ENCODE measurements at regions not wholly inside any gene's neighbourhood (a gene's known extent, or its start where the extent isn't known, plus 50 kb on each side); places are given as distances from the start of the nearest gene placed in this dataset.

GRCh38 chr12:25326326-25326725 is 75.6 kb upstream of the KRAS start:
- TF ChIP-seq ASH1L (IDR thresholded peaks at IDR 0.05; ENCODE audit: borderline replicate concordance, low read depth, partially characterized antibody) (no peak), ATF2 (CRISPR knock-in tag; IDR thresholded peaks at IDR 0.05) (no peak), ZNF507 (tag; conservative IDR thresholded peaks at IDR 0.05) (no peak), SPI1 (IDR thresholded peaks at IDR 0.05; ENCODE audit: borderline replicate concordance, low read depth, low read length) (no peak), EWSR1 (IDR thresholded peaks at IDR 0.05; ENCODE audit: borderline replicate concordance, low read depth, partially characterized antibody) (no peak), ZFX (CRISPR knock-in tag; IDR thresholded peaks at IDR 0.05) (no peak), EZH2 (IDR thresholded peaks at IDR 0.05; ENCODE audit: borderline replicate concordance, low read depth, low read length) (no peak), CTCF (IDR thresholded peaks at IDR 0.05 in 2 of 3, conservative IDR thresholded peaks at IDR 0.05 in 1 of 3; ENCODE audit: insufficient read depth in 2 of 3, low read depth in 1 of 3, low read length in 3 of 3) (no peak), ZBTB17 (CRISPR knock-in tag; IDR thresholded peaks at IDR 0.05) (no peak), ELK1 (CRISPR knock-in tag; IDR thresholded peaks at IDR 0.05) (no peak)
